ENCODE measurements at regions not wholly inside any gene's neighbourhood (a gene's known extent, or its start where the extent isn't known, plus 50 kb on each side); places are given as distances from the start of the nearest gene placed in this dataset.

- Histone ChIP-seq H3K4me3 (ENCODE audit: low read depth in 1 of 2, low read length in 2 of 2) (no peak overlapping the region), H3K36me3 (ENCODE audit: control insufficient read depth in 1 of 2, insufficient read depth in 2 of 2, low read length in 2 of 2) (no peaks in the 10 kb centered on the region), H3K9me3 (ENCODE audit: control insufficient read depth in 1 of 2, low read length in 2 of 2) (peaks cover 0 to 5% of the 10 kb centered on the region in 2 donors), H3K4me1 (ENCODE audit: control insufficient read depth in 1 of 2, insufficient read depth in 2 of 2, low read length in 2 of 2) (no peaks in the 10 kb centered on the region), H3K27me3 (ENCODE audit: control insufficient read depth in 1 of 2, insufficient read depth in 2 of 2, low read length in 2 of 2) (no peaks in the 10 kb centered on the region), H3K9ac (ENCODE audit: low read depth in 1 of 2, low read length in 2 of 2) (no peak overlapping the region), H3K27ac (ENCODE audit: low read depth, low read length) (no peak overlapping the region)
Observed at GRCh38 chr3:104909198-104909597, 457.5 kb upstream of the ALCAM start.

GRCh38 chr3:104909721-104910120 lies 457.0 kb upstream of the ALCAM start:
- H3K9me3 ChIP-seq (ENCODE audit: control insufficient read depth in 1 of 2, low read length in 2 of 2): peaks cover 0 to 5% of the 10 kb centered on the region in 2 donors
- H3K4me3 ChIP-seq (ENCODE audit: low read depth in 1 of 2, low read length in 2 of 2): no peak overlapping the region
- no peaks in the 10 kb centered on the region for H3K27me3 ChIP-seq (ENCODE audit: control insufficient read depth in 1 of 2, insufficient read depth in 2 of 2, low read length in 2 of 2)
- H3K36me3 ChIP-seq (ENCODE audit: control insufficient read depth in 1 of 2, insufficient read depth in 2 of 2, low read length in 2 of 2): no peaks in the 10 kb centered on the region
- no peaks in the 10 kb centered on the region for H3K4me1 ChIP-seq (ENCODE audit: control insufficient read depth in 1 of 2, insufficient read depth in 2 of 2, low read length in 2 of 2)
- no peak overlapping the region for H3K9ac ChIP-seq (ENCODE audit: low read depth in 1 of 2, low read length in 2 of 2)
- H3K27ac ChIP-seq (ENCODE audit: low read depth, low read length): no peak overlapping the region

GRCh38 chr3:104911376-104911775 lies 455.3 kb upstream of the ALCAM start:
- no peaks in the 10 kb centered on the region for H3K9me3 ChIP-seq (ENCODE audit: control insufficient read depth in 1 of 2, low read length in 2 of 2)

GRCh38 chr3:104916971-104917370 lies 449.7 kb upstream of the ALCAM start:
- Histone ChIP-seq H3K4me3 (ENCODE audit: low read depth in 1 of 2, low read length in 2 of 2) (no peak overlapping the region), H3K36me3 (ENCODE audit: control insufficient read depth in 1 of 2, insufficient read depth in 2 of 2, low read length in 2 of 2) (no peaks in the 10 kb centered on the region), H3K27ac (ENCODE audit: low read depth, low read length) (no peak overlapping the region)

More at GRCh38 chr3:104911376-104911775, 455.3 kb upstream of the ALCAM start:
- no peak overlapping the region for H3K27ac ChIP-seq (ENCODE audit: low read depth, low read length)
- H3K4me1 ChIP-seq (ENCODE audit: control insufficient read depth in 1 of 2, insufficient read depth in 2 of 2, low read length in 2 of 2): no peaks in the 10 kb centered on the region
- no peak overlapping the region for H3K9ac ChIP-seq (ENCODE audit: low read depth in 1 of 2, low read length in 2 of 2)
- no peak overlapping the region for H3K4me3 ChIP-seq (ENCODE audit: low read depth in 1 of 2, low read length in 2 of 2)
- H3K27me3 ChIP-seq (ENCODE audit: control insufficient read depth in 1 of 2, insufficient read depth in 2 of 2, low read length in 2 of 2): no peaks in the 10 kb centered on the region
- H3K36me3 ChIP-seq (ENCODE audit: control insufficient read depth in 1 of 2, insufficient read depth in 2 of 2, low read length in 2 of 2): no peaks in the 10 kb centered on the region

GRCh38 chr3:104920512-104920911 lies 446.2 kb upstream of the ALCAM start:
- no peaks in the 10 kb centered on the region for H3K9me3 ChIP-seq (ENCODE audit: control insufficient read depth in 1 of 2, low read length in 2 of 2)
- no peak overlapping the region for H3K4me3 ChIP-seq (ENCODE audit: low read depth in 1 of 2, low read length in 2 of 2)
- no peaks in the 10 kb centered on the region for H3K36me3 ChIP-seq (ENCODE audit: control insufficient read depth in 1 of 2, insufficient read depth in 2 of 2, low read length in 2 of 2)
- no peak overlapping the region for H3K9ac ChIP-seq (ENCODE audit: low read depth in 1 of 2, low read length in 2 of 2)
- no peaks in the 10 kb centered on the region for H3K4me1 ChIP-seq (ENCODE audit: control insufficient read depth in 1 of 2, insufficient read depth in 2 of 2, low read length in 2 of 2)
- H3K27me3 ChIP-seq (ENCODE audit: control insufficient read depth in 1 of 2, insufficient read depth in 2 of 2, low read length in 2 of 2): no peaks in the 10 kb centered on the region
- H3K27ac ChIP-seq (ENCODE audit: low read depth, low read length): no peak overlapping the region

More at GRCh38 chr3:104916971-104917370, 449.7 kb upstream of the ALCAM start:
- Histone ChIP-seq H3K27me3 (ENCODE audit: control insufficient read depth in 1 of 2, insufficient read depth in 2 of 2, low read length in 2 of 2) (no peaks in the 10 kb centered on the region), H3K4me1 (ENCODE audit: control insufficient read depth in 1 of 2, insufficient read depth in 2 of 2, low read length in 2 of 2) (no peaks in the 10 kb centered on the region), H3K9ac (ENCODE audit: low read depth in 1 of 2, low read length in 2 of 2) (no peak overlapping the region), H3K9me3 (ENCODE audit: control insufficient read depth in 1 of 2, low read length in 2 of 2) (no peaks in the 10 kb centered on the region)

GRCh38 chr3:104933972-104934371 lies 432.7 kb upstream of the ALCAM start:
- H3K4me3 ChIP-seq (ENCODE audit: low read depth in 1 of 2, low read length in 2 of 2): no peak overlapping the region
- no peaks in the 10 kb centered on the region for H3K36me3 ChIP-seq (ENCODE audit: control insufficient read depth in 1 of 2, insufficient read depth in 2 of 2, low read length in 2 of 2)
- no peaks in the 10 kb centered on the region for H3K9me3 ChIP-seq (ENCODE audit: control insufficient read depth in 1 of 2, low read length in 2 of 2)
- H3K27me3 ChIP-seq (ENCODE audit: control insufficient read depth in 1 of 2, insufficient read depth in 2 of 2, low read length in 2 of 2): no peaks in the 10 kb centered on the region
- H3K9ac ChIP-seq (ENCODE audit: low read depth in 1 of 2, low read length in 2 of 2): no peak overlapping the region
- no peak overlapping the region for H3K27ac ChIP-seq (ENCODE audit: low read depth, low read length)
- H3K4me1 ChIP-seq (ENCODE audit: control insufficient read depth in 1 of 2, insufficient read depth in 2 of 2, low read length in 2 of 2): no peaks in the 10 kb centered on the region

- Histone ChIP-seq H3K36me3 (ENCODE audit: control insufficient read depth in 1 of 2, insufficient read depth in 2 of 2, low read length in 2 of 2) (no peaks in the 10 kb centered on the region), H3K27me3 (ENCODE audit: control insufficient read depth in 1 of 2, insufficient read depth in 2 of 2, low read length in 2 of 2) (no peaks in the 10 kb centered on the region), H3K4me3 (ENCODE audit: low read depth in 1 of 2, low read length in 2 of 2) (no peak overlapping the region), H3K4me1 (ENCODE audit: control insufficient read depth in 1 of 2, insufficient read depth in 2 of 2, low read length in 2 of 2) (no peaks in the 10 kb centered on the region), H3K27ac (ENCODE audit: low read depth, low read length) (no peak overlapping the region), H3K9me3 (ENCODE audit: control insufficient read depth in 1 of 2, low read length in 2 of 2) (no peaks in the 10 kb centered on the region), H3K9ac (ENCODE audit: low read depth in 1 of 2, low read length in 2 of 2) (no peak overlapping the region)
Observed at GRCh38 chr3:104935613-104936012, 431.1 kb upstream of the ALCAM start.

GRCh38 chr3:104939196-104939595 lies 427.5 kb upstream of the ALCAM start:
- Histone ChIP-seq H3K4me1 (ENCODE audit: control insufficient read depth in 1 of 2, insufficient read depth in 2 of 2, low read length in 2 of 2) (no peaks in the 10 kb centered on the region), H3K36me3 (ENCODE audit: control insufficient read depth in 1 of 2, insufficient read depth in 2 of 2, low read length in 2 of 2) (no peaks in the 10 kb centered on the region), H3K9me3 (ENCODE audit: control insufficient read depth in 1 of 2, low read length in 2 of 2) (no peaks in the 10 kb centered on the region), H3K9ac (ENCODE audit: low read depth in 1 of 2, low read length in 2 of 2) (no peak overlapping the region), H3K4me3 (ENCODE audit: low read depth in 1 of 2, low read length in 2 of 2) (no peak overlapping the region), H3K27ac (ENCODE audit: low read depth, low read length) (no peak overlapping the region), H3K27me3 (ENCODE audit: control insufficient read depth in 1 of 2, insufficient read depth in 2 of 2, low read length in 2 of 2) (no peaks in the 10 kb centered on the region)

- H3K9ac ChIP-seq (ENCODE audit: low read depth in 1 of 2, low read length in 2 of 2): no peak overlapping the region
- H3K27ac ChIP-seq (ENCODE audit: low read depth, low read length): no peak overlapping the region
- no peak overlapping the region for H3K4me3 ChIP-seq (ENCODE audit: low read depth in 1 of 2, low read length in 2 of 2)
- H3K27me3 ChIP-seq (ENCODE audit: control insufficient read depth in 1 of 2, insufficient read depth in 2 of 2, low read length in 2 of 2): no peaks in the 10 kb centered on the region
- no peaks in the 10 kb centered on the region for H3K9me3 ChIP-seq (ENCODE audit: control insufficient read depth in 1 of 2, low read length in 2 of 2)
- no peaks in the 10 kb centered on the region for H3K4me1 ChIP-seq (ENCODE audit: control insufficient read depth in 1 of 2, insufficient read depth in 2 of 2, low read length in 2 of 2)
- no peaks in the 10 kb centered on the region for H3K36me3 ChIP-seq (ENCODE audit: control insufficient read depth in 1 of 2, insufficient read depth in 2 of 2, low read length in 2 of 2)
Observed at GRCh38 chr3:104941785-104942184, 424.9 kb upstream of the ALCAM start.

- H3K27ac ChIP-seq (ENCODE audit: low read depth, low read length): no peak overlapping the region
- no peaks in the 10 kb centered on the region for H3K9me3 ChIP-seq (ENCODE audit: control insufficient read depth in 1 of 2, low read length in 2 of 2)
- H3K4me3 ChIP-seq (ENCODE audit: low read depth in 1 of 2, low read length in 2 of 2): no peak overlapping the region
- no peaks in the 10 kb centered on the region for H3K36me3 ChIP-seq (ENCODE audit: control insufficient read depth in 1 of 2, insufficient read depth in 2 of 2, low read length in 2 of 2)
- H3K4me1 ChIP-seq (ENCODE audit: control insufficient read depth in 1 of 2, insufficient read depth in 2 of 2, low read length in 2 of 2): no peaks in the 10 kb centered on the region
- no peak overlapping the region for H3K9ac ChIP-seq (ENCODE audit: low read depth in 1 of 2, low read length in 2 of 2)
- H3K27me3 ChIP-seq (ENCODE audit: control insufficient read depth in 1 of 2, insufficient read depth in 2 of 2, low read length in 2 of 2): no peaks in the 10 kb centered on the region
Observed at GRCh38 chr3:104943974-104944373, 422.7 kb upstream of the ALCAM start.

GRCh38 chr3:104947943-104948342 lies 418.8 kb upstream of the ALCAM start:
- Histone ChIP-seq H3K4me3 (ENCODE audit: low read depth in 1 of 2, low read length in 2 of 2) (no peak overlapping the region), H3K4me1 (ENCODE audit: control insufficient read depth in 1 of 2, insufficient read depth in 2 of 2, low read length in 2 of 2) (no peaks in the 10 kb centered on the region), H3K27ac (ENCODE audit: low read depth, low read length) (no peak overlapping the region), H3K36me3 (ENCODE audit: control insufficient read depth in 1 of 2, insufficient read depth in 2 of 2, low read length in 2 of 2) (no peaks in the 10 kb centered on the region), H3K27me3 (ENCODE audit: control insufficient read depth in 1 of 2, insufficient read depth in 2 of 2, low read length in 2 of 2) (no peaks in the 10 kb centered on the region), H3K9ac (ENCODE audit: low read depth in 1 of 2, low read length in 2 of 2) (no peak overlapping the region), H3K9me3 (ENCODE audit: control insufficient read depth in 1 of 2, low read length in 2 of 2) (no peaks in the 10 kb centered on the region)
